HEK293 (cell line): ENCODE measurements at regions not wholly inside any gene's neighbourhood (a gene's known extent, or its start where the extent isn't known, plus 50 kb on each side); places are given as distances from the start of the nearest gene placed in this dataset.

ENCODE experiments used
- SP7 ChIP-seq: fragments of 450-650 bp; formaldehyde crosslinking; IDR thresholded peaks from 2 replicates; pipeline ENCODE4 v1.5.1; 2016; ENCODE audit warnings: missing biosample characterization, missing genetic modification characterization
- ZNF138 ChIP-seq: fragments of 450-650 bp; formaldehyde crosslinking; IDR thresholded peaks from 2 replicates; pipeline ENCODE4 v1.5.1; 2016; ENCODE audit warnings: missing biosample characterization, missing genetic modification characterization, borderline replicate concordance
- ZNF473 ChIP-seq: fragments of 450-650 bp; formaldehyde crosslinking; IDR thresholded peaks from 2 replicates; pipeline ENCODE4 v1.5.1; 2017; ENCODE audit warnings: missing biosample characterization, missing genetic modification characterization
- ZNF629 ChIP-seq: fragments of 450-650 bp; formaldehyde crosslinking; IDR thresholded peaks from 2 replicates; pipeline ENCODE4 v1.5.1; 2017; ENCODE audit warnings: missing biosample characterization, missing genetic modification characterization
- ZNF776 ChIP-seq: fragments of 450-650 bp; formaldehyde crosslinking; IDR thresholded peaks from 2 replicates; pipeline ENCODE4 v1.5.0; 2017; ENCODE audit warnings: missing biosample characterization, missing genetic modification characterization, borderline replicate concordance
- ZNF830 ChIP-seq: fragments of 450-650 bp; IDR thresholded peaks from 2 replicates; pipeline ENCODE4 v1.5.0; 2018; ENCODE audit warnings: missing biosample characterization, missing genetic modification characterization, low read depth, mild to moderate bottlenecking, moderate library complexity
- TF ChIP-seq, protein P1 (sequence below): fragments of 450-650 bp; formaldehyde crosslinking; IDR thresholded peaks from 2 replicates; pipeline ENCODE4 v1.5.1; 2016; ENCODE audit warnings: missing biosample characterization, missing genetic modification characterization
- TF ChIP-seq, protein P2 (sequence below): fragments of 450-650 bp; formaldehyde crosslinking; IDR thresholded peaks from 2 replicates; pipeline ENCODE4 v1.5.1; 2016; ENCODE audit warnings: missing biosample characterization, missing genetic modification characterization
- TF ChIP-seq, protein P3 (sequence below): fragments of 450-650 bp; formaldehyde crosslinking; IDR thresholded peaks from 2 replicates; pipeline ENCODE4 v1.5.1; 2016; ENCODE audit warnings: missing biosample characterization, missing genetic modification characterization

DNA sequence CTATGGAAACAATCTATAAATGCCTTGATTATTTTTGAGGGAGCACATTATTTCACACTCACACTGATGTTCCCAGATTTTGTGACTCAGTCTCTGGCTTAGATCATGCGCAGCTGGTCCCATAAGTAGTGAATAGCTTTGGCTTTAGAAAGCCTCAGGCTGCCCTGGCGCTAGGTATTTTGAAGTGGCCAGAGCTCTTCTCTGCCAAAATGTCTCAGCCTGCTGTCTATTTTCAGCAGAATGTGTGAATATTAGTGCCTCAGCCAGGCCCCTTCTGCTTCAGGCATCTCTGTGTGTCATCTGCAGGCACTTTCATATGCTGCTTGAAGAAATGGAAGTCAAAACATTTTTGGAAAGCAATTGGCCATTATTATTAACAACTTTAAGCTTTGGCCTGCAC lies 931.0 kb upstream of the INTU start:
- TF ChIP-seq, protein P1, sequence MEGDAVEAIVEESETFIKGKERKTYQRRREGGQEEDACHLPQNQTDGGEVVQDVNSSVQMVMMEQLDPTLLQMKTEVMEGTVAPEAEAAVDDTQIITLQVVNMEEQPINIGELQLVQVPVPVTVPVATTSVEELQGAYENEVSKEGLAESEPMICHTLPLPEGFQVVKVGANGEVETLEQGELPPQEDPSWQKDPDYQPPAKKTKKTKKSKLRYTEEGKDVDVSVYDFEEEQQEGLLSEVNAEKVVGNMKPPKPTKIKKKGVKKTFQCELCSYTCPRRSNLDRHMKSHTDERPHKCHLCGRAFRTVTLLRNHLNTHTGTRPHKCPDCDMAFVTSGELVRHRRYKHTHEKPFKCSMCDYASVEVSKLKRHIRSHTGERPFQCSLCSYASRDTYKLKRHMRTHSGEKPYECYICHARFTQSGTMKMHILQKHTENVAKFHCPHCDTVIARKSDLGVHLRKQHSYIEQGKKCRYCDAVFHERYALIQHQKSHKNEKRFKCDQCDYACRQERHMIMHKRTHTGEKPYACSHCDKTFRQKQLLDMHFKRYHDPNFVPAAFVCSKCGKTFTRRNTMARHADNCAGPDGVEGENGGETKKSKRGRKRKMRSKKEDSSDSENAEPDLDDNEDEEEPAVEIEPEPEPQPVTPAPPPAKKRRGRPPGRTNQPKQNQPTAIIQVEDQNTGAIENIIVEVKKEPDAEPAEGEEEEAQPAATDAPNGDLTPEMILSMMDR (tag by site-specific recombination): no peak
- TF ChIP-seq ZNF629 (no peak), ZNF776 (tag by site-specific recombination) (no peak), ZNF830 (no peak), ZNF138 (tag by site-specific recombination) (no peak), ZNF473 (no peak), SP7 (no peak)
- TF ChIP-seq, protein P2, sequence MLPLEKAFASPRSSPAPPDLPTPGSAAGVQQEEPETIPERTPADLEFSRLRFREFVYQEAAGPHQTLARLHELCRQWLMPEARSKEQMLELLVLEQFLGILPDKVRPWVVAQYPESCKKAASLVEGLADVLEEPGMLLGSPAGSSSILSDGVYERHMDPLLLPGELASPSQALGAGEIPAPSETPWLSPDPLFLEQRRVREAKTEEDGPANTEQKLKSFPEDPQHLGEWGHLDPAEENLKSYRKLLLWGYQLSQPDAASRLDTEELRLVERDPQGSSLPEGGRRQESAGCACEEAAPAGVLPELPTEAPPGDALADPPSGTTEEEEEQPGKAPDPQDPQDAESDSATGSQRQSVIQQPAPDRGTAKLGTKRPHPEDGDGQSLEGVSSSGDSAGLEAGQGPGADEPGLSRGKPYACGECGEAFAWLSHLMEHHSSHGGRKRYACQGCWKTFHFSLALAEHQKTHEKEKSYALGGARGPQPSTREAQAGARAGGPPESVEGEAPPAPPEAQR (tag by site-specific recombination): no peak
- TF ChIP-seq, protein P3, sequence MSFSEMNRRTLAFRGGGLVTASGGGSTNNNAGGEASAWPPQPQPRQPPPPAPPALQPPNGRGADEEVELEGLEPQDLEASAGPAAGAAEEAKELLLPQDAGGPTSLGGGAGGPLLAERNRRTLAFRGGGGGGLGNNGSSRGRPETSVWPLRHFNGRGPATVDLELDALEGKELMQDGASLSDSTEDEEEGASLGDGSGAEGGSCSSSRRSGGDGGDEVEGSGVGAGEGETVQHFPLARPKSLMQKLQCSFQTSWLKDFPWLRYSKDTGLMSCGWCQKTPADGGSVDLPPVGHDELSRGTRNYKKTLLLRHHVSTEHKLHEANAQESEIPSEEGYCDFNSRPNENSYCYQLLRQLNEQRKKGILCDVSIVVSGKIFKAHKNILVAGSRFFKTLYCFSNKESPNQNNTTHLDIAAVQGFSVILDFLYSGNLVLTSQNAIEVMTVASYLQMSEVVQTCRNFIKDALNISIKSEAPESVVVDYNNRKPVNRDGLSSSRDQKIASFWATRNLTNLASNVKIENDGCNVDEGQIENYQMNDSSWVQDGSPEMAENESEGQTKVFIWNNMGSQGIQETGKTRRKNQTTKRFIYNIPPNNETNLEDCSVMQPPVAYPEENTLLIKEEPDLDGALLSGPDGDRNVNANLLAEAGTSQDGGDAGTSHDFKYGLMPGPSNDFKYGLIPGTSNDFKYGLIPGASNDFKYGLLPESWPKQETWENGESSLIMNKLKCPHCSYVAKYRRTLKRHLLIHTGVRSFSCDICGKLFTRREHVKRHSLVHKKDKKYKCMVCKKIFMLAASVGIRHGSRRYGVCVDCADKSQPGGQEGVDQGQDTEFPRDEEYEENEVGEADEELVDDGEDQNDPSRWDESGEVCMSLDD (tag by site-specific recombination): no peak
